ENCODE measurements at regions not wholly inside any gene's neighbourhood (a gene's known extent, or its start where the extent isn't known, plus 50 kb on each side); places are given as distances from the start of the nearest gene placed in this dataset.

- TF ChIP-seq CTCF (IDR thresholded peaks at IDR 0.05) (no peak), POLR2A (IDR thresholded peaks at IDR 0.05) (no peak), EP300 (IDR thresholded peaks at IDR 0.05) (no peak), POLR2AphosphoS5 (IDR thresholded peaks at IDR 0.05) (no peak)
These were observed 151.8 kb upstream of the MMADHC start for GRCh38 chr2:149739171-149739882.

Measured in suprapubic skin (tissue), 4 donors.